IMR-90 (cell line): ENCODE measurements at regions not wholly inside any gene's neighbourhood (a gene's known extent, or its start where the extent isn't known, plus 50 kb on each side); places are given as distances from the start of the nearest gene placed in this dataset.
A peak's percentile ranks its signal among the peaks of the same experiment; 100 is the strongest.

Experiments
- ATAC-seq: fragments of 200-7000 bp; cut with Tn5 transposase; 2 replicates; pipeline ENCODE4 v1.9.1; 2020; ENCODE audit warnings: low read depth, mild to moderate bottlenecking, moderate library complexity
- BruUV-seq: library from RNA; stranded (reverse); fragments of 400-500 nt; replicated peaks from 2 replicates; lab custom pipeline; 2021; lab: Mats Ljungman, UMichigan
- CTCF ChIA-PET: fragments of 300-600 bp; formaldehyde crosslinking; extraction: SDS; loops from one replicate; lab custom pipeline; 2021; ENCODE audit warnings: antibody characterized with exemption; lab: Yijun Ruan, JAX
- POLR2A ChIA-PET: fragments of 300-600 bp; sonication (Branson Sonifier 250); formaldehyde crosslinking; loops from one replicate; lab custom pipeline; 2022; ENCODE audit warnings: antibody characterized with exemption; ENCODE audit not compliant: unreplicated experiment; lab: Charles Lee
- DNase-seq: peaks from one replicate; pipeline ENCODE4 v3.0.0; 2013
- H2AFZ ChIP-seq: replicated peaks from 2 replicates; pipeline ENCODE3; 2013; ENCODE audit warnings: low read length, mild to moderate bottlenecking; ENCODE audit not compliant: poor library complexity
- H2AK5ac ChIP-seq: 2 replicates; pipeline ENCODE4 v1.6.1; 2013; ENCODE audit warnings: low read depth, low read length, inconsistent platforms
- H2AK9ac ChIP-seq: replicated peaks from 2 replicates; pipeline ENCODE3; 2013; ENCODE audit warnings: mild to moderate bottlenecking, low read depth, low read length, moderate library complexity; ENCODE audit not compliant: poor library complexity
- H2BK120ac ChIP-seq: 2 replicates; pipeline ENCODE4 v1.6.1; 2013; ENCODE audit warnings: low read depth, low read length, inconsistent platforms
- H2BK15ac ChIP-seq: 3 replicates; pipeline ENCODE4 v1.6.1; 2013; ENCODE audit warnings: low read depth, low read length, inconsistent platforms
- H2BK20ac ChIP-seq: 2 replicates; pipeline ENCODE4 v1.6.1; 2013; ENCODE audit warnings: low read depth, mild to moderate bottlenecking, inconsistent platforms, low read length, moderate library complexity
- H2BK5ac ChIP-seq: 2 replicates; pipeline ENCODE4 v1.6.1; 2013; ENCODE audit warnings: mild to moderate bottlenecking, low read depth, low read length, inconsistent platforms; ENCODE audit not compliant: poor library complexity, severe bottlenecking
- H3K14ac ChIP-seq: replicated peaks from 2 replicates; pipeline ENCODE4 v1.6.1; 2013; ENCODE audit warnings: low read depth, low read length, inconsistent platforms
- H3K18ac ChIP-seq: 2 replicates; pipeline ENCODE4 v1.6.1; 2013; ENCODE audit warnings: low read depth, low read length, control low read depth
- H3K23ac ChIP-seq: 2 replicates; pipeline ENCODE4 v1.6.1; 2013; ENCODE audit warnings: low read depth, low read length, inconsistent platforms
- H3K27ac ChIP-seq: 2 replicates; pipeline ENCODE4 v1.5.1; 2013; ENCODE audit warnings: mild to moderate bottlenecking, control low read depth, low read length; ENCODE audit not compliant: insufficient read depth
- H3K27me3 ChIP-seq: 2 replicates; pipeline ENCODE4 v1.6.1; 2013; ENCODE audit warnings: low read length; ENCODE audit not compliant: control insufficient read depth, insufficient read depth
- H3K36me3 ChIP-seq: 2 replicates; pipeline ENCODE4 v1.6.1; 2013; ENCODE audit warnings: low read length, mixed read lengths; ENCODE audit not compliant: control insufficient read depth, insufficient read depth
- H3K4ac ChIP-seq: 2 replicates; pipeline ENCODE4 v1.6.1; 2013; ENCODE audit warnings: low read depth, low read length, inconsistent platforms
- H3K4me1 ChIP-seq: 2 replicates; pipeline ENCODE4 v1.6.1; 2013; ENCODE audit warnings: low read length, mixed read lengths; ENCODE audit not compliant: control insufficient read depth, insufficient read depth
- H3K4me2 ChIP-seq: 2 replicates; pipeline ENCODE4 v1.6.1; 2013; ENCODE audit warnings: low read depth, mild to moderate bottlenecking, control low read depth, low read length, moderate library complexity
- H3K4me3 ChIP-seq: 2 replicates; pipeline ENCODE4 v1.5.1; 2013; ENCODE audit warnings: low read depth, mild to moderate bottlenecking, control low read depth, low read length, moderate library complexity; ENCODE audit not compliant: insufficient read depth
- H3K56ac ChIP-seq: 2 replicates; pipeline ENCODE4 v1.6.1; 2013; ENCODE audit warnings: low read length, inconsistent platforms; ENCODE audit not compliant: insufficient read depth; ENCODE audit errors: extremely low read depth
- H3K79me1 ChIP-seq, 2 experiments: 2 replicates each; pipeline ENCODE4 v1.6.1; 2013; ENCODE audit warnings: low read length in 2 of 2, inconsistent platforms in 1 of 2, low read depth in 1 of 2
- H3K9ac ChIP-seq: 2 replicates; pipeline ENCODE4 v1.6.1; 2013; ENCODE audit warnings: low read depth, low read length, control low read depth
- H3K9me1 ChIP-seq: 2 replicates; pipeline ENCODE4 v1.6.1; 2013; ENCODE audit warnings: low read length, inconsistent platforms; ENCODE audit not compliant: insufficient read depth
- H3K9me3 ChIP-seq: 2 replicates; pipeline ENCODE4 v1.6.1; 2013; ENCODE audit warnings: low read length; ENCODE audit not compliant: control insufficient read depth, insufficient read depth
- H4K20me1 ChIP-seq: 2 replicates; pipeline ENCODE4 v1.6.1; 2013; ENCODE audit warnings: low read length, inconsistent platforms; ENCODE audit not compliant: insufficient read depth
- H4K5ac ChIP-seq: 2 replicates; pipeline ENCODE4 v1.6.1; 2013; ENCODE audit warnings: mild to moderate bottlenecking, low read depth, low read length, control low read depth
- H4K8ac ChIP-seq, 2 experiments: 2 replicates each; pipeline ENCODE4 v1.6.1; 2013; ENCODE audit warnings: low read depth in 2 of 2, low read length in 2 of 2, control low read depth in 1 of 2, inconsistent platforms in 1 of 2
- H4K91ac ChIP-seq: 2 replicates; pipeline ENCODE4 v1.6.1; 2013; ENCODE audit warnings: low read depth, low read length, inconsistent platforms; ENCODE audit not compliant: insufficient read depth
- BHLHE40 ChIP-seq: fragments of 150-350 bp; IDR thresholded peaks from 2 replicates; pipeline ENCODE4 v1.6.1; 2016; ENCODE audit warnings: mild to moderate bottlenecking, low read depth, low read length
- FOS ChIP-seq: fragments of 150-350 bp; IDR thresholded peaks from 2 replicates; pipeline ENCODE4 v1.6.1; 2016; ENCODE audit warnings: low read depth, low read length
- RCOR1 ChIP-seq: IDR thresholded peaks from 2 replicates; pipeline ENCODE4 v1.6.1; 2012; ENCODE audit warnings: mild to moderate bottlenecking, low read length, improper control_type of control experiment; ENCODE audit not compliant: insufficient replicate concordance
- USF2 ChIP-seq: fragments of 150-350 bp; IDR thresholded peaks from 2 replicates; pipeline ENCODE4 v1.6.1; 2017; ENCODE audit warnings: mild to moderate bottlenecking, antibody characterized with exemption, low read length, low read depth
- WGBS, 2 experiments: methylation state at CpG; one replicate each; pipeline versions ENCODE4 v1.1.5 to v1.1.7; 2013; ENCODE audit warnings: missing lambda C conversion rate in 2 of 2; ENCODE audit not compliant: insufficient read length in 1 of 2; ENCODE audit errors: extremely low coverage in 2 of 2; 5-methylcytosine and 5-hydroxymethylcytosine counted together
- dilution Hi-C: fragments of 300-500 bp; cut with HindIII; formaldehyde crosslinking; loops from one replicate; pipeline ENCODE4 v1.14.3; 2018; ENCODE audit warnings: low sequenced_read_pairs; ENCODE audit not compliant: unreplicated experiment
- in situ Hi-C: fragments of 300-500 bp; cut with MboI; formaldehyde crosslinking; loops from 3 replicates; pipeline ENCODE4 v1.14.3; 2019; ENCODE audit warnings: low sequenced_read_pairs, inconsistent platforms, mixed read lengths
- intact Hi-C: fragments of 100-400 bp; cut with micrococcal nuclease; formaldehyde crosslinking; loops from 2 replicates; pipeline ENCODE4 v1.10.0; 2022

GRCh38 chr2:120926463-120927264 is 191.0 kb downstream of the GLI2 start:
- WGBS, 2 experiments = 79% methylated on average over 8 of the region's 28 CpGs; no CpG with 5 or more reads in 1 of the 2 experiments
- no peak overlapping the region for H3K4me3 ChIP-seq
- H3K27me3 ChIP-seq = no peaks in the 10 kb centered on the region
- no peak overlapping the region for H3K23ac ChIP-seq
- in situ Hi-C loops (no loop called here), dilution Hi-C loops (no loop called here), intact Hi-C loops (no loop called here)
- H2AK9ac ChIP-seq = peak overlapping the region; percentile 42
- H3K56ac ChIP-seq = no peak overlapping the region
- no peak overlapping the region for H2AFZ ChIP-seq
- no peak overlapping the region for H2BK15ac ChIP-seq
- H3K18ac ChIP-seq = no peak overlapping the region
- peak overlapping the region; percentile 70 for H3K4ac ChIP-seq
- peak overlapping the region; percentile 65 for H2BK120ac ChIP-seq
- peak; percentile 94 for TF ChIP-seq BHLHE40
- no peak for TF ChIP-seq USF2
- peak; percentile 25; the same call in 1 of the 2 replicates for TF ChIP-seq FOS
- TF ChIP-seq RCOR1 = no peak
- ATAC-seq (peak; percentile 38), DNase-seq (peak; percentile 48)
- peak overlapping the region; percentile 58 for H3K27ac ChIP-seq
- peaks cover 56% of the 10 kb centered on the region for H3K9me1 ChIP-seq
- H2BK20ac ChIP-seq = peak overlapping the region; percentile 33; the same call in 1 of the 2 replicates
- no TSS peak for BruUV-seq
- H4K91ac ChIP-seq = peak overlapping the region; percentile 63
- CTCF ChIA-PET = no interaction called here
- peaks cover 19% of the 10 kb centered on the region for H3K4me1 ChIP-seq
- H3K79me1 ChIP-seq = peaks cover 44 to 96% of the 10 kb centered on the region in 2 experiments
- H3K36me3 ChIP-seq = peaks cover 34% of the 10 kb centered on the region
- H3K9me3 ChIP-seq = peaks cover 2% of the 10 kb centered on the region; the same call in 1 of the 2 replicates
- 0 out of 2 replicates have a peak overlapping the region, but pooled peaks have one; percentile 23 for H3K14ac ChIP-seq
- H3K9ac ChIP-seq = no peak overlapping the region
- POLR2A ChIA-PET = no interaction called here
- H4K20me1 ChIP-seq = peaks cover 7% of the 10 kb centered on the region; the same call in 1 of the 2 replicates
- H2BK5ac ChIP-seq = peak overlapping the region; percentile 64
- no peak overlapping the region for H4K5ac ChIP-seq
- H2AK5ac ChIP-seq = peak overlapping the region; percentile 69; the same call in 1 of the 2 replicates
- no peak overlapping the region for H3K4me2 ChIP-seq
- peak overlapping the region in 1 of 2 experiments; percentile 66; a peak in 2 of 4 replicates for H4K8ac ChIP-seq
